ENCODE measurements at regions not wholly inside any gene's neighbourhood (a gene's known extent, or its start where the extent isn't known, plus 50 kb on each side); places are given as distances from the start of the nearest gene placed in this dataset.

GRCh38 chr11:90668502-90668901, 445.7 kb upstream of the CHORDC1 start:
- TF ChIP-seq CTCF (IDR thresholded peaks at IDR 0.05) (no peak), ZBTB21 (CRISPR knock-in tag; IDR thresholded peaks at IDR 0.05; ENCODE audit: borderline replicate concordance) (no peak), SP1 (CRISPR knock-in tag; conservative IDR thresholded peaks at IDR 0.05) (no peak), USF1 (CRISPR knock-in tag; IDR thresholded peaks at IDR 0.05) (no peak)
